AML-193 (cell line): ENCODE measurements at regions not wholly inside any gene's neighbourhood (a gene's known extent, or its start where the extent isn't known, plus 50 kb on each side); places are given as distances from the start of the nearest gene placed in this dataset.
"Not testable (repeated sequence)": the region's sequence is repeated elsewhere in the genome, so short reads cannot be mapped to it uniquely, and the experiment has no call there.

Source experiments
- DNase-seq, 2 experiments: peaks; one replicate each; lab custom pipeline; 2025; lab: John Stamatoyannopoulos, UW

GRCh38 chr3:94607778-94608177 is 544.9 kb downstream of the NSUN3 start:
- DNase-seq = no peak

- DNase-seq = no peak
Measured at GRCh38 chr3:94609908-94610307, 547.0 kb downstream of the NSUN3 start.

GRCh38 chr3:94611596-94611995 is 548.7 kb downstream of the NSUN3 start:
- no peak for DNase-seq

GRCh38 chr3:94612631-94613030 is 549.8 kb downstream of the NSUN3 start:
- DNase-seq = no peak

- no peak for DNase-seq
Measured at GRCh38 chr3:94614192-94614591, 551.3 kb downstream of the NSUN3 start.

- DNase-seq = no peak
Measured at GRCh38 chr3:94615275-94616065, 552.6 kb downstream of the NSUN3 start.

GRCh38 chr3:94616833-94617232 is 554.0 kb downstream of the NSUN3 start:
- DNase-seq = no peak

- DNase-seq = no peak
Measured at GRCh38 chr3:94617312-94617711, 554.5 kb downstream of the NSUN3 start.

- no peak for DNase-seq
Measured at GRCh38 chr3:94619643-94620042, 556.8 kb downstream of the NSUN3 start.

- DNase-seq = no peak
Measured at GRCh38 chr3:94626573-94626972, 563.7 kb downstream of the NSUN3 start.

GRCh38 chr3:94627689-94628088 is 564.8 kb downstream of the NSUN3 start:
- DNase-seq = no peak

GRCh38 chr3:94643400-94643799 is 580.5 kb downstream of the NSUN3 start:
- no peak for DNase-seq

GRCh38 chr3:94645790-94646189 is 582.9 kb downstream of the NSUN3 start:
- DNase-seq = no peak

GRCh38 chr3:94647131-94647530 is 584.3 kb downstream of the NSUN3 start:
- no peak for DNase-seq

GRCh38 chr3:94648270-94649180 is 585.7 kb downstream of the NSUN3 start:
- DNase-seq = not testable (repeated sequence)

- no peak for DNase-seq
Measured at GRCh38 chr3:94654096-94654495, 591.2 kb downstream of the NSUN3 start.

GRCh38 chr3:94665922-94666321 is 603.1 kb downstream of the NSUN3 start:
- no peak for DNase-seq

- DNase-seq = no peak
Measured at GRCh38 chr3:94671078-94671477, 608.2 kb downstream of the NSUN3 start.

GRCh38 chr3:94673876-94674275 is 611.0 kb downstream of the NSUN3 start:
- DNase-seq = no peak

- no peak for DNase-seq
Measured at GRCh38 chr3:94686208-94686607, 623.3 kb downstream of the NSUN3 start.

GRCh38 chr3:94693997-94694640 is 631.3 kb downstream of the NSUN3 start:
- no peak for DNase-seq

- DNase-seq = no peak
Measured at GRCh38 chr3:94694894-94695293, 632.0 kb downstream of the NSUN3 start.

GRCh38 chr3:94704467-94704866 is 641.6 kb downstream of the NSUN3 start:
- DNase-seq = no peak
